AG10803 (cell line): ENCODE measurements at regions not wholly inside any gene's neighbourhood (a gene's known extent, or its start where the extent isn't known, plus 50 kb on each side); places are given as distances from the start of the nearest gene placed in this dataset.

Experiments
- DNase-seq: peaks from one replicate; pipeline ENCODE4 v3.0.0; 2010; ENCODE audit warnings: low read depth
- H3K4me3 ChIP-seq: 2 replicates; pipeline ENCODE4 v1.5.1; 2011; ENCODE audit warnings: mild to moderate bottlenecking, low read length, control low read depth
- TF ChIP-seq, protein P1 (sequence below): conservative IDR thresholded peaks from 2 replicates; pipeline ENCODE4 v1.5.1; 2011; ENCODE audit warnings: mild to moderate bottlenecking, low read length, control low read depth, inconsistent platforms

GRCh38 chr2:54360055-54360792 is 95.9 kb upstream of the SPTBN1 start:
- TF ChIP-seq, protein P1, sequence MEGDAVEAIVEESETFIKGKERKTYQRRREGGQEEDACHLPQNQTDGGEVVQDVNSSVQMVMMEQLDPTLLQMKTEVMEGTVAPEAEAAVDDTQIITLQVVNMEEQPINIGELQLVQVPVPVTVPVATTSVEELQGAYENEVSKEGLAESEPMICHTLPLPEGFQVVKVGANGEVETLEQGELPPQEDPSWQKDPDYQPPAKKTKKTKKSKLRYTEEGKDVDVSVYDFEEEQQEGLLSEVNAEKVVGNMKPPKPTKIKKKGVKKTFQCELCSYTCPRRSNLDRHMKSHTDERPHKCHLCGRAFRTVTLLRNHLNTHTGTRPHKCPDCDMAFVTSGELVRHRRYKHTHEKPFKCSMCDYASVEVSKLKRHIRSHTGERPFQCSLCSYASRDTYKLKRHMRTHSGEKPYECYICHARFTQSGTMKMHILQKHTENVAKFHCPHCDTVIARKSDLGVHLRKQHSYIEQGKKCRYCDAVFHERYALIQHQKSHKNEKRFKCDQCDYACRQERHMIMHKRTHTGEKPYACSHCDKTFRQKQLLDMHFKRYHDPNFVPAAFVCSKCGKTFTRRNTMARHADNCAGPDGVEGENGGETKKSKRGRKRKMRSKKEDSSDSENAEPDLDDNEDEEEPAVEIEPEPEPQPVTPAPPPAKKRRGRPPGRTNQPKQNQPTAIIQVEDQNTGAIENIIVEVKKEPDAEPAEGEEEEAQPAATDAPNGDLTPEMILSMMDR: no peak
- H3K4me3 ChIP-seq: peak overlapping the region; percentile 26

DNA sequence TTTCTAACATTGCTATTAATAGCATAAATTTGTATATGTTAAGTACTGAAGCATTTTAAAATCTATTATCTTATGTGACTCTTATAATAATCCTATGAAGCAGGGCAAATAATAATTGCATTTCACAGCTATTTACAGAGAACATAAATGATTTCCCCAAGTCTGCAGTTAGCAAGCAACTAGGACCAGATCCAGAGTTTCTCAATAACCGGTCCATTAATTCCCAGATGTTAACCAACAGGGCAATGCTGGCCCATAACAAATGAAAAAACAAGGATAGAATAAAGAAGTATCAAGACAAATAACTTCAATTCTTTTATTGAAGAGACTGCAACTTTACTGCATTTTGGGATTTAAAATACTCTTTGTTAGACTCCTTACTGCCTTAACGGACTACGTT is 91.7 kb upstream of the SPTBN1 start:
- TF ChIP-seq, protein P1: no peak
- peak; percentile 31 for DNase-seq
- no peak overlapping the region for H3K4me3 ChIP-seq

More at GRCh38 chr2:54360055-54360792, 95.9 kb upstream of the SPTBN1 start:
- peak; percentile 56 for DNase-seq

DNA sequence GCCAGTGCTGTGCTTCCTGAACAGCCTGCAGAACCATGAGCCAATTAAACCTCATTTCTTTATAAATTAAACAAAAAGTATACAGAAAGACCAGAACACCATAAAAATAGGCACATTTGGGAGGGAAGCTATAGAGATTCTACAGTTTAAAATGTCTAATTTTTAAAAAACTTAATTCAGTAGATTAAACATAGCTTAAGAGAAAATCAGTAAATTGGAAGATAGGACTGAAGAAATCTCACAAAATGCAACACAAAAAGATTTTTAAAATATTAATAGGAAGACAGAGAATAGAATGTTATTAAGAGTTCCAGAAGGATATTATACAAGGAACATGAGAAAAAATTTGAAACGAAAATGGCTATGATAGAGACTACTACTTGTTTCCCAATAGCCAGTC is 90.5 kb upstream of the SPTBN1 start:
- TF ChIP-seq, protein P1: no peak
- no peak for DNase-seq
- H3K4me3 ChIP-seq: no peak overlapping the region

DNA sequence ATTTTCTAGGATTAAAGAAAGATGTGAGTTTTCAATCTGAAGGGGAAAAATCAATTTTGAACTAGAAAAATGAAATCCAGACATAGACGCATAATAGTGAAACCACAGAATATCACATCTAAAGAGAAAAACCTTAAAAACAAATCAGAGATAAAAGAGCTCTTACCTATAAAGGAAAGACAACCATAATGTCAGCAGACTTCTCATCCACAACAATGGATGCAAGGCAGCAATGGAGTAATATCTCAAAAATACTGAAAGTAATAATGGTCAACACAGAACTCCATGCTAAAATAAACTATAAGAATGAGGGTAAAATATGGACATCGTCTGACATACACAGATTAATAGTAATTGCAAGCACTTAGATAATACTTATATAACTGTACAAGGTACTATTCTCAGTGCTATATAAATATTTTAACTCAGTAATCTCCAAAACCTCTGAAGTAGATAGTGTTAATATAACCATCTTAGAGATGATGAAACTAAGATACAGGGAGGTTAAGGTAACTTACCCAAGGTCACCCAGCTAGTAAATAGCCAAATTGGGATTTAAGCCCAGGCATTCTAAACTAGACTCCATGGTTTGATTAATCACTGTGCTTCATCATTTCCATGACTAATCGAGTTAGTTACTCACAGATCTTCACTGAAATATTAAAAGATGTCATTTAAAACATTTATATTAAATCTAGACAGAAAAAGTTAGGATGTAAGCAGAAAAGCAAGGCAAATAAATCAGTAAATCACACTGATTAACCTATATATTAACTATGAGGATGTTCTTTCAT is 89.4 kb upstream of the SPTBN1 start:
- TF ChIP-seq, protein P1: no peak
- no peak overlapping the region for H3K4me3 ChIP-seq
- no peak for DNase-seq

DNA sequence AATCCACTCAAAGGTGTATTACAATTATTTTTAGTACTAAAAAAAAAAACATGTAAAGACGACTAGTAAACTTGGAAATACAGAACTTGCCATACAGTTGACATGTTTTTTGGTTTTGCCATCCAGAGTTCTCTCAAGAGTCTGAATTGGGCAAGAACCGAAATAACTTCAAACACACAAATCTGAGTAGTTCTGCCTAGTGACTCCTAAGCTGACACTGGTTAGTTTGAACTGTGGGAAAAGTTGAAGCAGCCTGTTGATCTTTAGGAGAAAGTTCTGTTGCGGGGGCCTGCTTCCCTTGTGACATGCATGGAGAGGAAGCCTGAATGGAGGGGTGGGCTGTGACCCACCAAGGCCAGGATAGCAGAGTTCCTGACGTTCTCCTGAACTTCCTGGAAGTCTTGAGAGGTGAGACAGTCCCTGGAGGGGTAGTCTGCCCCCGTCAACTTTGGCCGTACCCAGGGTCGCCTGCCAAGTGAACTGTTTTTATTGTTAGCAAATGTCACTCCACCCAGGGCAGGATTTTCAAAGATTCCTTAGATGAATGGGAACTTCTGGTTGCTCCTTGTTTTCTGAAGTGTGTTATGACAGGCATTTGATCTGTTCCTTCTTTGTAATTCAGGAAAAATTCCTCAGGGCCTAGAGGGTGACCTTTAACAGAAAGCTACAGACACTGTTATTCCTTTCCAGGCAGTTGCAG is 85.6 kb upstream of the SPTBN1 start:
- peak; percentile 55 for DNase-seq
- H3K4me3 ChIP-seq: no peak overlapping the region
- TF ChIP-seq, protein P1: no peak

DNA sequence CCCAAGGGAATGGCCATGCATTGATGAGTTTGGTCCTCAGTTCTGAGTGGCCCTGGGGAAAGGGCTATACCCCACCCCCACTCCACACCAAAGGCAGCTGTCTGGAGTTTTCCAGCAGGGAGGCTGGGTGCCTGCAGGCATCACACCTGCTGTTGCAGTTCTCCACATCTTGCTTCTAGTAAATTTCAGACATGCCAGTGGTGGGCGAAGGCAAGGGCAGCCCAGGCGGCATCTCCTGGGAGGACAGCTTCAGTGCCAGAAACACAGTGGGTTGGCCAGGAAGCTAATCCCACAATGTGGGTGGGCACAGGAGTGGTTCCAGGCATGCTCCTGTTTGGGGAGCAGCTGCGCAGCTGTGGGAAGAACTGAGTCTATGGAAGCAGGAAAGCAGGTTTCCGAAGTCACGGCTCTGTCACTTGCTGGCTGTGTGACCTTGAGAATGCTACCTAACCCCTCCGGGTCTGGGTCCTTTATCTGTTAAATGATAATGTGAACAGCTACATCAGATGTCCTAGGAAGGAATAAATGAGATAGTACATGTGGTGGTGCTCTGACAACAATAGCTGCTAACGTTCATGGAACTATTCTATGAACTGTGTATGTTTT is 84.6 kb upstream of the SPTBN1 start:
- no peak for DNase-seq
- no peak overlapping the region for H3K4me3 ChIP-seq
- TF ChIP-seq, protein P1: no peak
